ENCODE measurements at regions not wholly inside any gene's neighbourhood (a gene's known extent, or its start where the extent isn't known, plus 50 kb on each side); places are given as distances from the start of the nearest gene placed in this dataset.

DNA sequence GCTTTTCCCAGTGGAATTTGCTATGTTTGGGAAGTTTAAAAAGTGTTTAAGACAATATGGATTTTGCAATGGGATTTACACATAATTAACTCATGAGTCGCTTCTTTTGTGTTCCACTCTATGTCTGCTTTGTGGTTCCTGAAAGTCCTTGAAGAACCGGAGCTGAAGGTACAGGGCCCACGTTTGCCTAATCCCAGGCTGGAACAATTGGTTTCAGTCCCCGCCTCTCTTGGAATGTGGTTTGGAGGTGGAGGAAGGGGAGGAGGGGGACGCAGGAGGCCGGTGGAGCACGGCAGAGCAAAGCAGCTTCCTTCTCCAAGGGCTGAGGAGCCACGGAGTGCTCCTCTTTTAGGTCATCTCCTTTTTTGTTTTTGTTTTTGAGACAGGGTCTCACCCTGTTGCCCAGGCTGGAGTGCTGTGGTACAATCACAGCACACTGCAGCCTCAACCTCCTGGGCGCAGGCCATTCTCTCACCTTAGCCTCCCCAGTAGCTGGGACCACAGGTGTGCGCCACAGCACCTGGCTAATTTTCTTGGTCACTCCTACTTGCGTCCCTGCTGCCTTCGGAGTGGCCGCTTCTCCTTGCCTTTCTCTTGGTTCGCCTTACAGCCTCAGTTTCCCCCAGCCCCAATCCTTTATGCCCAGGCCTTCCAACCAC lies 129.5 kb upstream of the ERRFI1 start (continued):
- TF ChIP-seq, protein P1, sequence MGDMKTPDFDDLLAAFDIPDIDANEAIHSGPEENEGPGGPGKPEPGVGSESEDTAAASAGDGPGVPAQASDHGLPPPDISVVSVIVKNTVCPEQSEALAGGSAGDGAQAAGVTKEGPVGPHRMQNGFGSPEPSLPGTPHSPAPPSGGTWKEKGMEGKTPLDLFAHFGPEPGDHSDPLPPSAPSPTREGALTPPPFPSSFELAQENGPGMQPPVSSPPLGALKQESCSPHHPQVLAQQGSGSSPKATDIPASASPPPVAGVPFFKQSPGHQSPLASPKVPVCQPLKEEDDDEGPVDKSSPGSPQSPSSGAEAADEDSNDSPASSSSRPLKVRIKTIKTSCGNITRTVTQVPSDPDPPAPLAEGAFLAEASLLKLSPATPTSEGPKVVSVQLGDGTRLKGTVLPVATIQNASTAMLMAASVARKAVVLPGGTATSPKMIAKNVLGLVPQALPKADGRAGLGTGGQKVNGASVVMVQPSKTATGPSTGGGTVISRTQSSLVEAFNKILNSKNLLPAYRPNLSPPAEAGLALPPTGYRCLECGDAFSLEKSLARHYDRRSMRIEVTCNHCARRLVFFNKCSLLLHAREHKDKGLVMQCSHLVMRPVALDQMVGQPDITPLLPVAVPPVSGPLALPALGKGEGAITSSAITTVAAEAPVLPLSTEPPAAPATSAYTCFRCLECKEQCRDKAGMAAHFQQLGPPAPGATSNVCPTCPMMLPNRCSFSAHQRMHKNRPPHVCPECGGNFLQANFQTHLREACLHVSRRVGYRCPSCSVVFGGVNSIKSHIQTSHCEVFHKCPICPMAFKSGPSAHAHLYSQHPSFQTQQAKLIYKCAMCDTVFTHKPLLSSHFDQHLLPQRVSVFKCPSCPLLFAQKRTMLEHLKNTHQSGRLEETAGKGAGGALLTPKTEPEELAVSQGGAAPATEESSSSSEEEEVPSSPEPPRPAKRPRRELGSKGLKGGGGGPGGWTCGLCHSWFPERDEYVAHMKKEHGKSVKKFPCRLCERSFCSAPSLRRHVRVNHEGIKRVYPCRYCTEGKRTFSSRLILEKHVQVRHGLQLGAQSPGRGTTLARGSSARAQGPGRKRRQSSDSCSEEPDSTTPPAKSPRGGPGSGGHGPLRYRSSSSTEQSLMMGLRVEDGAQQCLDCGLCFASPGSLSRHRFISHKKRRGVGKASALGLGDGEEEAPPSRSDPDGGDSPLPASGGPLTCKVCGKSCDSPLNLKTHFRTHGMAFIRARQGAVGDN (CRISPR knock-in tag; IDR thresholded peaks at IDR 0.05) = peak; percentile 77
- no peak for TF ChIP-seq NR2F6 (IDR thresholded peaks at IDR 0.05)
- TF ChIP-seq NR2F6 (CRISPR knock-in tag; IDR thresholded peaks at IDR 0.05) = peak; percentile 42; the same call in 1 of the 2 replicates
- TF ChIP-seq XRCC5 (optimal IDR thresholded peaks at IDR 0.05; ENCODE audit: low read length) = peak; percentile 20
- no peak for TF ChIP-seq RAD51 (IDR thresholded peaks at IDR 0.05; ENCODE audit: borderline replicate concordance)
- TF ChIP-seq ISL2 (CRISPR knock-in tag; IDR thresholded peaks at IDR 0.05) = 0 out of 2 replicates have a peak, but pooled peaks have one; percentile 31
- 0 out of 2 replicates have a peak, but pooled peaks have one; percentile 40 for TF ChIP-seq HDAC1 (CRISPR knock-in tag; IDR thresholded peaks at IDR 0.05)
- peak; percentile 68; the same call in 1 of the 2 replicates for TF ChIP-seq CBX5 (CRISPR knock-in tag; IDR thresholded peaks at IDR 0.05; ENCODE audit: borderline replicate concordance)
- peak; percentile 25; the same call in 1 of the 2 replicates for TF ChIP-seq HNF4G (IDR thresholded peaks at IDR 0.05; ENCODE audit: borderline replicate concordance, low read depth, low read length)
- TF ChIP-seq HNF4G (CRISPR knock-in tag; IDR thresholded peaks at IDR 0.05; ENCODE audit: borderline replicate concordance, low read depth) = no peak
- TF ChIP-seq, protein P2, sequence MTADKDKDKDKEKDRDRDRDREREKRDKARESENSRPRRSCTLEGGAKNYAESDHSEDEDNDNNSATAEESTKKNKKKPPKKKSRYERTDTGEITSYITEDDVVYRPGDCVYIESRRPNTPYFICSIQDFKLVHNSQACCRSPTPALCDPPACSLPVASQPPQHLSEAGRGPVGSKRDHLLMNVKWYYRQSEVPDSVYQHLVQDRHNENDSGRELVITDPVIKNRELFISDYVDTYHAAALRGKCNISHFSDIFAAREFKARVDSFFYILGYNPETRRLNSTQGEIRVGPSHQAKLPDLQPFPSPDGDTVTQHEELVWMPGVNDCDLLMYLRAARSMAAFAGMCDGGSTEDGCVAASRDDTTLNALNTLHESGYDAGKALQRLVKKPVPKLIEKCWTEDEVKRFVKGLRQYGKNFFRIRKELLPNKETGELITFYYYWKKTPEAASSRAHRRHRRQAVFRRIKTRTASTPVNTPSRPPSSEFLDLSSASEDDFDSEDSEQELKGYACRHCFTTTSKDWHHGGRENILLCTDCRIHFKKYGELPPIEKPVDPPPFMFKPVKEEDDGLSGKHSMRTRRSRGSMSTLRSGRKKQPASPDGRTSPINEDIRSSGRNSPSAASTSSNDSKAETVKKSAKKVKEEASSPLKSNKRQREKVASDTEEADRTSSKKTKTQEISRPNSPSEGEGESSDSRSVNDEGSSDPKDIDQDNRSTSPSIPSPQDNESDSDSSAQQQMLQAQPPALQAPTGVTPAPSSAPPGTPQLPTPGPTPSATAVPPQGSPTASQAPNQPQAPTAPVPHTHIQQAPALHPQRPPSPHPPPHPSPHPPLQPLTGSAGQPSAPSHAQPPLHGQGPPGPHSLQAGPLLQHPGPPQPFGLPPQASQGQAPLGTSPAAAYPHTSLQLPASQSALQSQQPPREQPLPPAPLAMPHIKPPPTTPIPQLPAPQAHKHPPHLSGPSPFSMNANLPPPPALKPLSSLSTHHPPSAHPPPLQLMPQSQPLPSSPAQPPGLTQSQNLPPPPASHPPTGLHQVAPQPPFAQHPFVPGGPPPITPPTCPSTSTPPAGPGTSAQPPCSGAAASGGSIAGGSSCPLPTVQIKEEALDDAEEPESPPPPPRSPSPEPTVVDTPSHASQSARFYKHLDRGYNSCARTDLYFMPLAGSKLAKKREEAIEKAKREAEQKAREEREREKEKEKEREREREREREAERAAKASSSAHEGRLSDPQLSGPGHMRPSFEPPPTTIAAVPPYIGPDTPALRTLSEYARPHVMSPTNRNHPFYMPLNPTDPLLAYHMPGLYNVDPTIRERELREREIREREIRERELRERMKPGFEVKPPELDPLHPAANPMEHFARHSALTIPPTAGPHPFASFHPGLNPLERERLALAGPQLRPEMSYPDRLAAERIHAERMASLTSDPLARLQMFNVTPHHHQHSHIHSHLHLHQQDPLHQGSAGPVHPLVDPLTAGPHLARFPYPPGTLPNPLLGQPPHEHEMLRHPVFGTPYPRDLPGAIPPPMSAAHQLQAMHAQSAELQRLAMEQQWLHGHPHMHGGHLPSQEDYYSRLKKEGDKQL (CRISPR knock-in tag; IDR thresholded peaks at IDR 0.05; ENCODE audit: low read depth) = no peak
- TF ChIP-seq ZNF367 (CRISPR knock-in tag; IDR thresholded peaks at IDR 0.05; ENCODE audit: borderline replicate concordance) = no peak
- TF ChIP-seq, protein P3, sequence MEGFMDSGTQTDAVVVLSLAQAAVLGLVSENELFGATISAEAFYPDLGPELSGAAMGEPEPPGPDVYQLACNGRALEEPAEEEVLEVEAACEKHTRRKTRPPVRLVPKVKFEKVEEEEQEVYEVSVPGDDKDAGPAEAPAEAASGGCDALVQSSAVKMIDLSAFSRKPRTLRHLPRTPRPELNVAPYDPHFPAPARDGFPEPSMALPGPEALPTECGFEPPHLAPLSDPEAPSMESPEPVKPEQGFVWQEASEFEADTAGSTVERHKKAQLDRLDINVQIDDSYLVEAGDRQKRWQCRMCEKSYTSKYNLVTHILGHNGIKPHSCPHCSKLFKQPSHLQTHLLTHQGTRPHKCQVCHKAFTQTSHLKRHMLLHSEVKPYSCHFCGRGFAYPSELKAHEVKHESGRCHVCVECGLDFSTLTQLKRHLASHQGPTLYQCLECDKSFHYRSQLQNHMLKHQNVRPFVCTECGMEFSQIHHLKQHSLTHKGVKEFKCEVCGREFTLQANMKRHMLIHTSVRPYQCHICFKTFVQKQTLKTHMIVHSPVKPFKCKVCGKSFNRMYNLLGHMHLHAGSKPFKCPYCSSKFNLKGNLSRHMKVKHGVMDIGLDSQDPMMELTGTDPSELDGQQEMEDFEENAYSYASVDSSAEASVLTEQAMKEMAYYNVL (CRISPR knock-in tag; IDR thresholded peaks at IDR 0.05; ENCODE audit: borderline replicate concordance) = peak; percentile 79; the same call in 1 of the 2 replicates
- TF ChIP-seq, protein P4, sequence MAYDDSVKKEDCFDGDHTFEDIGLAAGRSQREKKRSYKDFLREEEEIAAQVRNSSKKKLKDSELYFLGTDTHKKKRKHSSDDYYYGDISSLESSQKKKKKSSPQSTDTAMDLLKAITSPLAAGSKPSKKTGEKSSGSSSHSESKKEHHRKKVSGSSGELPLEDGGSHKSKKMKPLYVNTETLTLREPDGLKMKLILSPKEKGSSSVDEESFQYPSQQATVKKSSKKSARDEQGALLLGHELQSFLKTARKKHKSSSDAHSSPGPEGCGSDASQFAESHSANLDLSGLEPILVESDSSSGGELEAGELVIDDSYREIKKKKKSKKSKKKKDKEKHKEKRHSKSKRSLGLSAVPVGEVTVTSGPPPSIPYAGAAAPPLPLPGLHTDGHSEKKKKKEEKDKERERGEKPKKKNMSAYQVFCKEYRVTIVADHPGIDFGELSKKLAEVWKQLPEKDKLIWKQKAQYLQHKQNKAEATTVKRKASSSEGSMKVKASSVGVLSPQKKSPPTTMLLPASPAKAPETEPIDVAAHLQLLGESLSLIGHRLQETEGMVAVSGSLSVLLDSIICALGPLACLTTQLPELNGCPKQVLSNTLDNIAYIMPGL (CRISPR knock-in tag; IDR thresholded peaks at IDR 0.05; ENCODE audit: borderline replicate concordance in 1 of 2, low read depth in 1 of 2) = 0 out of 4 replicates have a peak, but pooled peaks of 1 of the 2 experiments have one; percentile 36
- peak; percentile 77 for TF ChIP-seq HMG20A (CRISPR knock-in tag; IDR thresholded peaks at IDR 0.05; ENCODE audit: borderline replicate concordance)
